MM.1S (cell line): ENCODE measurements at regions not wholly inside any gene's neighbourhood (a gene's known extent, or its start where the extent isn't known, plus 50 kb on each side); places are given as distances from the start of the nearest gene placed in this dataset.

Source experiments
- DNase-seq: peaks from one replicate; pipeline ENCODE4 v3.0.0-alpha.2; 2015
- H2AFZ ChIP-seq: fragments of 300-600 bp; sonication (generic); 2 replicates; pipeline ENCODE4 v1.6.0; 2016; ENCODE audit warnings: antibody characterized with exemption, low read length
- H3F3A ChIP-seq: fragments of 300-600 bp; sonication (generic); 2 replicates; pipeline ENCODE4 v1.6.1; 2016; ENCODE audit warnings: mild to moderate bottlenecking, antibody characterized with exemption, low read length, moderate library complexity, mixed read lengths; ENCODE audit not compliant: insufficient read depth
- H3K27ac ChIP-seq: fragments of 300-600 bp; sonication (generic); 2 replicates; pipeline ENCODE4 v1.5.1; 2016; ENCODE audit warnings: mild to moderate bottlenecking, low read length
- H3K27me3 ChIP-seq: fragments of 300-600 bp; sonication (generic); replicated peaks from 2 replicates; pipeline ENCODE4 v1.6.0; 2016; ENCODE audit warnings: low read length; ENCODE audit not compliant: insufficient read depth
- H3K36me3 ChIP-seq: fragments of 300-600 bp; sonication (generic); replicated peaks from 2 replicates; pipeline ENCODE4 v1.6.1; 2016; ENCODE audit warnings: mild to moderate bottlenecking, low read length, mixed read lengths; ENCODE audit not compliant: insufficient read depth
- H3K4me1 ChIP-seq: fragments of 300-600 bp; sonication (generic); 2 replicates; pipeline ENCODE4 v1.6.1; 2016; ENCODE audit warnings: low read length, mixed read lengths
- H3K4me2 ChIP-seq: fragments of 300-600 bp; sonication (generic); 2 replicates; pipeline ENCODE4 v1.6.0; 2016; ENCODE audit warnings: low read depth, low read length
- H3K4me3 ChIP-seq: fragments of 300-600 bp; sonication (generic); 2 replicates; pipeline ENCODE4 v1.5.1; 2016; ENCODE audit warnings: low read length, mixed read lengths
- H3K79me2 ChIP-seq: fragments of 300-600 bp; sonication (generic); 2 replicates; pipeline ENCODE4 v1.6.1; 2016; ENCODE audit warnings: mixed run types, low read length, mixed read lengths
- H3K9ac ChIP-seq: fragments of 300-600 bp; sonication (generic); 2 replicates; pipeline ENCODE4 v1.6.1; 2016; ENCODE audit warnings: low read length, mixed read lengths
- H3K9me2 ChIP-seq: fragments of 300-600 bp; sonication (generic); replicated peaks from 2 replicates; pipeline ENCODE4 v1.6.1; 2016; ENCODE audit warnings: mild to moderate bottlenecking, low read length, mixed read lengths; ENCODE audit not compliant: insufficient read depth
- H3K9me3 ChIP-seq: fragments of 300-600 bp; sonication (generic); replicated peaks from 2 replicates; pipeline ENCODE4 v1.6.1; 2016; ENCODE audit warnings: mild to moderate bottlenecking, low read length, mixed read lengths; ENCODE audit not compliant: insufficient read depth
- H4K20me1 ChIP-seq: fragments of 300-600 bp; sonication (generic); 2 replicates; pipeline ENCODE4 v1.6.1; 2016; ENCODE audit warnings: mild to moderate bottlenecking, low read length, moderate library complexity, mixed read lengths; ENCODE audit not compliant: insufficient read depth
- CTCF ChIP-seq: fragments of 300-600 bp; sonication (generic); IDR thresholded peaks from 2 replicates; pipeline ENCODE4 v1.5.1; 2016; ENCODE audit warnings: antibody characterized with exemption, low read length, mixed read lengths
- EZH2 ChIP-seq: fragments of 300-600 bp; sonication (generic); optimal IDR thresholded peaks from 2 replicates; pipeline ENCODE3; 2017; ENCODE audit warnings: low read depth, mild to moderate bottlenecking, antibody characterized with exemption, low read length, mixed read lengths
- EZH2phosphoT487 ChIP-seq: fragments of 300-600 bp; sonication (generic); IDR thresholded peaks from 2 replicates; pipeline ENCODE4 v1.6.1; 2018; ENCODE audit warnings: antibody characterized with exemption, low read length

GRCh38 chr2:4096978-4097766 is 393.8 kb downstream of the DCDC2C start:
- no peak for TF ChIP-seq EZH2phosphoT487
- no peak for TF ChIP-seq EZH2
- Histone ChIP-seq H2AFZ (no peak overlapping the region), H3K4me1 (no peaks in the 10 kb centered on the region)

GRCh38 chr2:4098137-4098536 is 394.8 kb downstream of the DCDC2C start:
- no peak overlapping the region for H2AFZ ChIP-seq
- no peaks in the 10 kb centered on the region for H3F3A ChIP-seq
- TF ChIP-seq EZH2phosphoT487: no peak
- no peak for TF ChIP-seq EZH2
- no peak for TF ChIP-seq CTCF
- no peak for DNase-seq
- no peaks in the 10 kb centered on the region for H4K20me1 ChIP-seq
- no peaks in the 10 kb centered on the region for H3K9me3 ChIP-seq
- no peaks in the 10 kb centered on the region for H3K36me3 ChIP-seq
- no peak overlapping the region for H3K4me2 ChIP-seq
- no peak overlapping the region for H3K27ac ChIP-seq
- no peaks in the 10 kb centered on the region for H3K4me1 ChIP-seq
- H3K9me2 ChIP-seq: no peaks in the 10 kb centered on the region
- no peaks in the 10 kb centered on the region for H3K27me3 ChIP-seq
- H3K9ac ChIP-seq: no peak overlapping the region
- H3K79me2 ChIP-seq: no peaks in the 10 kb centered on the region
- no peak overlapping the region for H3K4me3 ChIP-seq

More at GRCh38 chr2:4096978-4097766, 393.8 kb downstream of the DCDC2C start:
- Histone ChIP-seq H3K27me3 (no peaks in the 10 kb centered on the region), H3F3A (no peaks in the 10 kb centered on the region), H3K9me3 (no peaks in the 10 kb centered on the region), H3K79me2 (no peaks in the 10 kb centered on the region), H3K4me3 (no peak overlapping the region), H3K27ac (no peak overlapping the region), H3K9ac (no peak overlapping the region), H4K20me1 (no peaks in the 10 kb centered on the region), H3K36me3 (no peaks in the 10 kb centered on the region), H3K4me2 (no peak overlapping the region), H3K9me2 (no peaks in the 10 kb centered on the region)
- DNase-seq: no peak

GRCh38 chr2:4101936-4102335 is 398.6 kb downstream of the DCDC2C start:
- H3K4me2 ChIP-seq: no peak overlapping the region
- no peaks in the 10 kb centered on the region for H3K9me3 ChIP-seq
- H3K27ac ChIP-seq: no peak overlapping the region
- H3K9ac ChIP-seq: no peak overlapping the region
- no peak for DNase-seq
- no peak overlapping the region for H3K4me3 ChIP-seq
- H3K9me2 ChIP-seq: no peaks in the 10 kb centered on the region
- no peaks in the 10 kb centered on the region for H4K20me1 ChIP-seq
- H3K4me1 ChIP-seq: no peaks in the 10 kb centered on the region
- no peaks in the 10 kb centered on the region for H3F3A ChIP-seq
- H3K27me3 ChIP-seq: no peaks in the 10 kb centered on the region
- H3K79me2 ChIP-seq: no peaks in the 10 kb centered on the region
- no peak for TF ChIP-seq CTCF
- no peak for TF ChIP-seq EZH2
- TF ChIP-seq EZH2phosphoT487: no peak
- H2AFZ ChIP-seq: no peak overlapping the region
- no peaks in the 10 kb centered on the region for H3K36me3 ChIP-seq

GRCh38 chr2:4107179-4107578 is 403.8 kb downstream of the DCDC2C start:
- H3K4me2 ChIP-seq: no peak overlapping the region
- H3K9ac ChIP-seq: no peak overlapping the region
- no peaks in the 10 kb centered on the region for H3K79me2 ChIP-seq
- no peak for TF ChIP-seq EZH2
- no peak for TF ChIP-seq CTCF
- TF ChIP-seq EZH2phosphoT487: no peak
- H2AFZ ChIP-seq: no peak overlapping the region
- H3K36me3 ChIP-seq: no peaks in the 10 kb centered on the region
- H3K4me1 ChIP-seq: no peaks in the 10 kb centered on the region
- H3F3A ChIP-seq: no peaks in the 10 kb centered on the region
- no peak overlapping the region for H3K27ac ChIP-seq
- H3K9me2 ChIP-seq: no peaks in the 10 kb centered on the region
- H3K9me3 ChIP-seq: no peaks in the 10 kb centered on the region
- no peak for DNase-seq
- H3K4me3 ChIP-seq: no peak overlapping the region
- no peaks in the 10 kb centered on the region for H3K27me3 ChIP-seq
- no peaks in the 10 kb centered on the region for H4K20me1 ChIP-seq
